ENCODE measurements at regions not wholly inside any gene's neighbourhood (a gene's known extent, or its start where the extent isn't known, plus 50 kb on each side); places are given as distances from the start of the nearest gene placed in this dataset.

DNA sequence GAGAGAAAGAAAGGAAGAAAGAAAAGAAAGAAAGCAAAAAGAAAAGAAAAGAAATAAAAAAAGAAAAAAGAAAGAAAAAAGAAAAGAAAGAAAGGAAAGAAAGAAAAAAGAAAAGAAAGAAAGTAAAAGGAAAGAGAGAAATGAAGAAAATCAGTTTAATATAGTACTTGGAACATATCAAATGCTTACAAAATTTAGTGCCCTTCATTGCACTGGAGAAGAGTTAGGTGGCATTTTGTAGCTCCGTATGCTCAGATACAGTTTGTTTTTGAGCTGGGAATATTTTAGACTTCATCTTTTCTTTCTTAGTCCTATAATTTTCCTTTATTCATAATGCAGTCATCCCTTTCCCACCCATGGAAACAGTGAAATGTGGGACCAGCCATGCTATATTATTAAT, 56.2 kb upstream of the APP start:
- H3K4me2 ChIP-seq (ENCODE audit: insufficient read depth, low read length): no peak overlapping the region
- 14% methylated on average over 1 of the region's 1 CpG for WGBS (ENCODE audit: insufficient coverage, low coverage, missing lambda C conversion rate)
- FAIRE-seq (no peak), DNase-seq (ENCODE audit: extremely low read depth in 1 of 4, low spot score in 3 of 4) (no peak), ATAC-seq (no peak)
- H3K36me3 ChIP-seq (ENCODE audit: control insufficient read depth, insufficient read depth, low read length): no peaks in the 10 kb centered on the region
- no peaks in the 10 kb centered on the region for H3K4me1 ChIP-seq (replicated peaks in 1 of 2; ENCODE audit: control insufficient read depth in 2 of 2, insufficient read depth in 2 of 2, low read length in 2 of 2)
- H3K9me1 ChIP-seq (ENCODE audit: control insufficient read depth, insufficient read depth, low read length): no peaks in the 10 kb centered on the region
- POLR2A ChIA-PET: no interaction called here
- intact Hi-C loops (cut with micrococcal nuclease) (no loop called here), in situ Hi-C loops (cut with MboI) (no loop called here)
- H3K4me3 ChIP-seq: no peak overlapping the region
- no peaks in the 10 kb centered on the region for H3K79me2 ChIP-seq (ENCODE audit: control insufficient read depth, insufficient read depth, low read length)
- no peak for TF ChIP-seq ZBTB8A (IDR thresholded peaks at IDR 0.05; ENCODE audit: partially characterized antibody)
- TF ChIP-seq FOXP1 (CRISPR knock-in tag; IDR thresholded peaks at IDR 0.05): no peak
- peak; percentile 79 for TF ChIP-seq U2AF1 (optimal IDR thresholded peaks at IDR 0.05; ENCODE audit: low read depth, low read length)
- CTCF ChIA-PET (ENCODE audit: low intra/inter-chr PET ratio): no interaction called here
- BruUV-seq (replicated peaks): no TSS peak
- no peaks in the 10 kb centered on the region for H3K9me3 ChIP-seq (replicated peaks; ENCODE audit: control insufficient read depth, insufficient read depth, low read depth, low read length)
- no peak overlapping the region for H3K27ac ChIP-seq (ENCODE audit: extremely low read depth, low read depth, low read length)
- no peak overlapping the region for H2AFZ ChIP-seq (ENCODE audit: low read depth, low read length)
- no peaks in the 10 kb centered on the region for H4K20me1 ChIP-seq (replicated peaks; ENCODE audit: control insufficient read depth, insufficient read depth, low read length)
- no peaks in the 10 kb centered on the region for H3K27me3 ChIP-seq (ENCODE audit: control insufficient read depth in 2 of 2, insufficient read depth in 2 of 2, low read length in 2 of 2)
- H3K9ac ChIP-seq (ENCODE audit: insufficient read depth in 1 of 2, low read depth in 2 of 2, low read length in 2 of 2): no peak overlapping the region

DNA sequence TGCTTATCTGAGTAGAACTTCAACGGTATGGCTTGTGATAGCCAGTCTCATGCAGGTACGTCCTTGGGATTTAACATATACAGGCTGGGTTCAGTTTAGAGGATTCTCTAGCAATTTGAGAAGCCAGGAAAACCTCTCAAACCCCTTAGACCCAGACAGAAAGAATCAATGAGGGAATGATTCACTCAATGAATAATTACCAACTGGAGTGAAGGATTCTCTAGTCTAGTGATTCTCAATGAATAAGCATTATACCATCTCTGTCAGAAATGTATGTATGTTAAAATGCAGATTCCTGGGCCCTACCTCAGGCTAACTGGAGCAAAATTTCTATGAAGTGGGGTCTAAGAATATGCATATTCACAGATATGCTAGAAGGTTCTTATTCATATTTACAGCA, 54.5 kb upstream of the APP start:
- ChIA-PET CTCF (ENCODE audit: low intra/inter-chr PET ratio) (no interaction called here), POLR2A (no interaction called here)
- 0% methylated on average over 2 of the region's 2 CpGs for WGBS (ENCODE audit: insufficient coverage, low coverage, missing lambda C conversion rate)
- Histone ChIP-seq H3K36me3 (ENCODE audit: control insufficient read depth, insufficient read depth, low read length) (no peaks in the 10 kb centered on the region), H3K4me2 (ENCODE audit: insufficient read depth, low read length) (no peak overlapping the region), H3K4me1 (replicated peaks in 1 of 2; ENCODE audit: control insufficient read depth in 2 of 2, insufficient read depth in 2 of 2, low read length in 2 of 2) (no peaks in the 10 kb centered on the region), H3K27me3 (ENCODE audit: control insufficient read depth in 2 of 2, insufficient read depth in 2 of 2, low read length in 2 of 2) (no peaks in the 10 kb centered on the region), H3K79me2 (ENCODE audit: control insufficient read depth, insufficient read depth, low read length) (no peaks in the 10 kb centered on the region), H2AFZ (ENCODE audit: low read depth, low read length) (no peak overlapping the region), H3K9me1 (ENCODE audit: control insufficient read depth, insufficient read depth, low read length) (no peaks in the 10 kb centered on the region), H3K27ac (ENCODE audit: extremely low read depth, low read depth, low read length) (no peak overlapping the region), H3K4me3 (no peak overlapping the region), H3K9ac (ENCODE audit: insufficient read depth in 1 of 2, low read depth in 2 of 2, low read length in 2 of 2) (no peak overlapping the region), H3K9me3 (replicated peaks; ENCODE audit: control insufficient read depth, insufficient read depth, low read depth, low read length) (no peaks in the 10 kb centered on the region), H4K20me1 (replicated peaks; ENCODE audit: control insufficient read depth, insufficient read depth, low read length) (no peaks in the 10 kb centered on the region)
- BruUV-seq (replicated peaks): no TSS peak
- FAIRE-seq: no peak
- in situ Hi-C loops (cut with MboI): no loop called here
- intact Hi-C loops (cut with micrococcal nuclease): no loop called here
- DNase-seq (ENCODE audit: extremely low read depth in 1 of 4, low spot score in 3 of 4): no peak
- ATAC-seq: no peak
- TF ChIP-seq RBM14 (IDR thresholded peaks at IDR 0.05; ENCODE audit: borderline replicate concordance, insufficient read depth, low read depth, low read length) (no peak), KAT7 (CRISPR knock-in tag; IDR thresholded peaks at IDR 0.05; ENCODE audit: borderline replicate concordance) (no peak), HIVEP1 (CRISPR knock-in tag; IDR thresholded peaks at IDR 0.05) (no peak), L3MBTL2 (IDR thresholded peaks at IDR 0.05) (no peak), XRCC5 (IDR thresholded peaks at IDR 0.05; ENCODE audit: low read depth, low read length) (no peak), MCM2 (IDR thresholded peaks at IDR 0.05; ENCODE audit: low read depth) (no peak), MAFF (IDR thresholded peaks at IDR 0.05; ENCODE audit: low read length) (no peak), BRF1 (IDR thresholded peaks at IDR 0.05; ENCODE audit: borderline replicate concordance, extremely low read depth, insufficient read length) (no peak), NRF1 (conservative IDR thresholded peaks at IDR 0.05 in 1 of 2, IDR thresholded peaks at IDR 0.05 in 1 of 2) (no peak)
- TF ChIP-seq, protein P1, sequence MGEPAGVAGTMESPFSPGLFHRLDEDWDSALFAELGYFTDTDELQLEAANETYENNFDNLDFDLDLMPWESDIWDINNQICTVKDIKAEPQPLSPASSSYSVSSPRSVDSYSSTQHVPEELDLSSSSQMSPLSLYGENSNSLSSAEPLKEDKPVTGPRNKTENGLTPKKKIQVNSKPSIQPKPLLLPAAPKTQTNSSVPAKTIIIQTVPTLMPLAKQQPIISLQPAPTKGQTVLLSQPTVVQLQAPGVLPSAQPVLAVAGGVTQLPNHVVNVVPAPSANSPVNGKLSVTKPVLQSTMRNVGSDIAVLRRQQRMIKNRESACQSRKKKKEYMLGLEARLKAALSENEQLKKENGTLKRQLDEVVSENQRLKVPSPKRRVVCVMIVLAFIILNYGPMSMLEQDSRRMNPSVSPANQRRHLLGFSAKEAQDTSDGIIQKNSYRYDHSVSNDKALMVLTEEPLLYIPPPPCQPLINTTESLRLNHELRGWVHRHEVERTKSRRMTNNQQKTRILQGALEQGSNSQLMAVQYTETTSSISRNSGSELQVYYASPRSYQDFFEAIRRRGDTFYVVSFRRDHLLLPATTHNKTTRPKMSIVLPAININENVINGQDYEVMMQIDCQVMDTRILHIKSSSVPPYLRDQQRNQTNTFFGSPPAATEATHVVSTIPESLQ (CRISPR knock-in tag; IDR thresholded peaks at IDR 0.05): no peak
- TF ChIP-seq, protein P2, sequence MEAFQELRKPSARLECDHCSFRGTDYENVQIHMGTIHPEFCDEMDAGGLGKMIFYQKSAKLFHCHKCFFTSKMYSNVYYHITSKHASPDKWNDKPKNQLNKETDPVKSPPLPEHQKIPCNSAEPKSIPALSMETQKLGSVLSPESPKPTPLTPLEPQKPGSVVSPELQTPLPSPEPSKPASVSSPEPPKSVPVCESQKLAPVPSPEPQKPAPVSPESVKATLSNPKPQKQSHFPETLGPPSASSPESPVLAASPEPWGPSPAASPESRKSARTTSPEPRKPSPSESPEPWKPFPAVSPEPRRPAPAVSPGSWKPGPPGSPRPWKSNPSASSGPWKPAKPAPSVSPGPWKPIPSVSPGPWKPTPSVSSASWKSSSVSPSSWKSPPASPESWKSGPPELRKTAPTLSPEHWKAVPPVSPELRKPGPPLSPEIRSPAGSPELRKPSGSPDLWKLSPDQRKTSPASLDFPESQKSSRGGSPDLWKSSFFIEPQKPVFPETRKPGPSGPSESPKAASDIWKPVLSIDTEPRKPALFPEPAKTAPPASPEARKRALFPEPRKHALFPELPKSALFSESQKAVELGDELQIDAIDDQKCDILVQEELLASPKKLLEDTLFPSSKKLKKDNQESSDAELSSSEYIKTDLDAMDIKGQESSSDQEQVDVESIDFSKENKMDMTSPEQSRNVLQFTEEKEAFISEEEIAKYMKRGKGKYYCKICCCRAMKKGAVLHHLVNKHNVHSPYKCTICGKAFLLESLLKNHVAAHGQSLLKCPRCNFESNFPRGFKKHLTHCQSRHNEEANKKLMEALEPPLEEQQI (IDR thresholded peaks at IDR 0.05): no peak
